Activated CD8-positive, alpha-beta T cell treated with anti-CD3 and anti-CD28 coated beads for 36 hours (primary cell): ENCODE measurements at regions not wholly inside any gene's neighbourhood (a gene's known extent, or its start where the extent isn't known, plus 50 kb on each side); places are given as distances from the start of the nearest gene placed in this dataset.
"Not testable (repeated sequence)": the region's sequence is repeated elsewhere in the genome, so short reads cannot be mapped to it uniquely, and the experiment has no call there.

Experiments
- ATAC-seq: fragments of 200-7000 bp; cut with Tn5 transposase; one replicate; pipeline ENCODE4 v1.10.0; 2021; ENCODE audit warnings: mild to moderate bottlenecking, moderate library complexity
- CTCF ChIA-PET: fragments of 350-600 bp; sonication (Branson Sonifier 250); formaldehyde crosslinking; loops from one replicate; lab custom pipeline; 2021; ENCODE audit warnings: antibody characterized with exemption; lab: Charles Lee
- POLR2A ChIA-PET: fragments of 350-600 bp; sonication (Branson Sonifier 250); formaldehyde crosslinking; loops from one replicate; lab custom pipeline; 2021; ENCODE audit warnings: antibody characterized with exemption; lab: Charles Lee
- DNase-seq: peaks from one replicate; pipeline ENCODE4 v3.0.0-alpha.2; 2020
- H3K27ac Mint-ChIP-seq: one replicate; pipeline ENCODE4 v1.8.0; 2021; ENCODE audit warnings: mild to moderate bottlenecking, mixed read lengths
- H3K27me3 Mint-ChIP-seq: one replicate; pipeline ENCODE4 v1.8.0; 2021; ENCODE audit warnings: mixed read lengths
- H3K36me3 Mint-ChIP-seq: one replicate; pipeline ENCODE4 v1.8.0; 2021; ENCODE audit warnings: low read depth, mixed read lengths
- H3K4me1 Mint-ChIP-seq: one replicate; pipeline ENCODE4 v1.8.0; 2021; ENCODE audit warnings: low read depth, mixed read lengths
- H3K4me3 Mint-ChIP-seq: one replicate; pipeline ENCODE4 v1.8.0; 2021; ENCODE audit warnings: mild to moderate bottlenecking, moderate library complexity, mixed read lengths
- H3K9me3 Mint-ChIP-seq: one replicate; pipeline ENCODE4 v1.8.0; 2021; ENCODE audit warnings: mixed read lengths
- intact Hi-C: fragments of 100-400 bp; cut with micrococcal nuclease; formaldehyde crosslinking; loops from one replicate; pipeline ENCODE4 v1.10.0; 2022
- TF ChIP-seq, protein P1 (sequence below): fragments of 200-600 bp; IDR thresholded peaks from one replicate; pipeline ENCODE4 v1.8.0; 2022; ENCODE audit warnings: antibody characterized with exemption, mild to moderate bottlenecking

DNA sequence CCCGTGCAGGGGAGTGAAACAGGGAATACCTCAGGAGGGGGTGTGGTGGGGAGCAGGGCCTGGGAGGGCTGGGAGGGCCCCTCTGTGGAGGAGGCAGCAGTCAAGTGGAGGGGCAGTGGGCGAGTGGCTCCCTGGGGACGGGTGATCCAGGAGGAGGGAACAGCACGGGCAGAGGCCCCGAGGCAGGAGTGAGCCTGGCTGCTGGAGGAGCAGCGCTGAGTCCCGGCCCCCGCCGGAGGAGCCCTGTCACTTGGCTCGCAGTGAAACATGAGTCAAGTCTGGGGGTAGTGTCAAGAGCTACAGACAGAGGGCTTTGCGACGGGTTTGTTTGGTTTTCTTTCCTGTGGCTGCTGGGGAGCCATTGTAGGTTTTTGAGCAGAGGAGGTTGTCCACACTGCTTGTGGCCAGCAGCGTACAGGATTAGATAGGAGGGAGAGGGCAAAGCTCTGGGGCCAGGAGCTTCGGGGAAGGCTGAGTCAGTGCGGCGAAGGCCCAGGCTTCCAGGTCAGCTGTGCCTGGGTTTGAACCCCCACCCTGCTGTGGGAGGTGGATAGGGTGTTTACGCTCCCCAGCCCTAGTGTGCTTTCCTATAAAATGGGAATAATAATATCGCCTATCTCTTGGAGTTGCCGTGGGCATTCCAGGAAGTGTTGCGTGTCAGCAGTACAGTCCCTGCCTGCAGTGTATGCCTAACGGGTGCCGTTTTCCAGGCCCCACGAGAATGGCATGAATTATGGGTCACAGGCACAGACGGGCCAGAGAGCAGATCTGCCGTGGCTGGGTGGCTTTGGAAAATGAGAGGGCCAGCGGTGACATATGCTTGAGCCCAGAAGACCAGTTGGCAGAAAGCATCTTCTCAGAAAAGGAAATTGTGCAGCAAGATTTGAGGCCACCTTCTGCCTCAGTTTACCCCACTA is 115.9 kb upstream of the CIBAR2 start:
- Mint-ChIP-seq H3K4me3 (no peak overlapping the region), H3K27ac (no peak overlapping the region), H3K4me1 (no peaks in the 10 kb centered on the region), H3K27me3 (no peaks in the 10 kb centered on the region), H3K36me3 (no peaks in the 10 kb centered on the region), H3K9me3 (no peaks in the 10 kb centered on the region)
- TF ChIP-seq, protein P1, sequence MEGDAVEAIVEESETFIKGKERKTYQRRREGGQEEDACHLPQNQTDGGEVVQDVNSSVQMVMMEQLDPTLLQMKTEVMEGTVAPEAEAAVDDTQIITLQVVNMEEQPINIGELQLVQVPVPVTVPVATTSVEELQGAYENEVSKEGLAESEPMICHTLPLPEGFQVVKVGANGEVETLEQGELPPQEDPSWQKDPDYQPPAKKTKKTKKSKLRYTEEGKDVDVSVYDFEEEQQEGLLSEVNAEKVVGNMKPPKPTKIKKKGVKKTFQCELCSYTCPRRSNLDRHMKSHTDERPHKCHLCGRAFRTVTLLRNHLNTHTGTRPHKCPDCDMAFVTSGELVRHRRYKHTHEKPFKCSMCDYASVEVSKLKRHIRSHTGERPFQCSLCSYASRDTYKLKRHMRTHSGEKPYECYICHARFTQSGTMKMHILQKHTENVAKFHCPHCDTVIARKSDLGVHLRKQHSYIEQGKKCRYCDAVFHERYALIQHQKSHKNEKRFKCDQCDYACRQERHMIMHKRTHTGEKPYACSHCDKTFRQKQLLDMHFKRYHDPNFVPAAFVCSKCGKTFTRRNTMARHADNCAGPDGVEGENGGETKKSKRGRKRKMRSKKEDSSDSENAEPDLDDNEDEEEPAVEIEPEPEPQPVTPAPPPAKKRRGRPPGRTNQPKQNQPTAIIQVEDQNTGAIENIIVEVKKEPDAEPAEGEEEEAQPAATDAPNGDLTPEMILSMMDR = no peak
- POLR2A ChIA-PET = no interaction called here
- ATAC-seq (no peak), DNase-seq (no peak)
- intact Hi-C loops = no loop called here
- CTCF ChIA-PET = interaction anchor here (2.1 kb wide), 1 partner anchor 17 kb away, joined by 6 read pairs; no protein-coding TSS in a partner anchor

DNA sequence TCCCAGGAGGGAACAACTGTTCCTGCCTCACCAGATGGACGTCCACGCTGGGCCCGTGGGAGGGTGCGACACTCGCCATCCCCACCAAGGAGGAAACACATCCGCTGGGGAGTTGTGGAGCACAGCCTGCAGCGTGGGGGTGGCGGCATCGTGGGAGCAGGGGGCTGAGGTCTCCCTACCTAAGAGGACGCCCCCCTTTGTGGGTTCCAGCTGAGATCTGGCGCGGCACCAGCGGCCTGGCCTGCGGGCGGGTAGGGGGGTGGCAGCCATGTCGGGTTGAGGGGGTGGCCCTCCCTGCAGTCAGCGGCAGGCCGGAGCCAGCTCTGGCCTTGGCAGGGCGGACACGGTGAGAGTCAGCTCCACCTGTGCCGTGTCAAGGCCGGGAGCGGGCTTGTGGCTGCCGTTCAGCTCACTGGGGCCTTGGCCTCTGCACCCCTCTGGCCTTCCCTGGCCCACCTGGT is 116.7 kb upstream of the CIBAR2 start:
- intact Hi-C loops = no loop called here
- ChIA-PET POLR2A (no interaction called here), CTCF (interaction anchor here (2.1 kb wide), 1 partner anchor 16 kb away, joined by 6 read pairs; no protein-coding TSS in a partner anchor)
- no peaks in the 10 kb centered on the region for H3K27me3 Mint-ChIP-seq
- TF ChIP-seq, protein P1 = no peak
- no peak for ATAC-seq
- no peak overlapping the region for H3K4me3 Mint-ChIP-seq
- no peaks in the 10 kb centered on the region for H3K36me3 Mint-ChIP-seq
- no peaks in the 10 kb centered on the region for H3K9me3 Mint-ChIP-seq
- DNase-seq = no peak
- no peaks in the 10 kb centered on the region for H3K4me1 Mint-ChIP-seq
- H3K27ac Mint-ChIP-seq = no peak overlapping the region

DNA sequence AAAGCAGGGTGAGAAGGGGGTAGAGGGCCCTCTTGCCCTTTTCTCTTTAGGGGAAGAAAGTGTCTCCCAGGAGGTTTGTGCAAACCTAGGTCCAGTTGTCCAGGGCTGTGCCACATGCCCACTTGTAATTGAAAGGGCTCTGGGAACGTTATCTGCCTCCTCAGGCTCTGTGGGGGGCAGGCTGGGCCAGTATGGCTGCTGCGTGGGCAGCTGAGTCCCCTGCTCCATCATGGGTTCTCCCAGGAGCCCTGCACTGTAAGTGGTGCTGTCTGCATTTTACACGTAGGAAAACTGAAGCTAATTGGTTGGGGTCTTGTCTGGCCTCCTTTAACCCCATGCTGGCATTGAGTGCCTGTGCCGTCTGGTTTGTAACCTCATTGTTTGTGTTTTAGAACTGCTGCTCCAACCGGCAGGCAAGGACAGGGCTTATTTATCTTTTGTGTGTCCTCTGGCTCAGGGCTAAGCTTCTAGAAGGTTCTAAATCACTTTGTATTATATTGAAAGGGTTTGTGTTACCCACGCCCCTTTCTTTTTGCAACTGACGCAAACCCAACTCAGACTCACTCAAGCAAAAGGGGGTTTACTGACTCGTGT is 117.7 kb upstream of the CIBAR2 start:
- TF ChIP-seq, protein P1 = no peak
- POLR2A ChIA-PET = no interaction called here
- DNase-seq = no peak
- CTCF ChIA-PET = interaction anchor here (2.1 kb wide), 1 partner anchor 15 kb away, joined by 6 read pairs; no protein-coding TSS in a partner anchor
- Mint-ChIP-seq H3K4me3 (no peak overlapping the region), H3K27me3 (no peaks in the 10 kb centered on the region), H3K4me1 (no peaks in the 10 kb centered on the region), H3K27ac (no peak overlapping the region), H3K9me3 (no peaks in the 10 kb centered on the region), H3K36me3 (no peaks in the 10 kb centered on the region)
- intact Hi-C loops = no loop called here
- ATAC-seq = no peak

DNA sequence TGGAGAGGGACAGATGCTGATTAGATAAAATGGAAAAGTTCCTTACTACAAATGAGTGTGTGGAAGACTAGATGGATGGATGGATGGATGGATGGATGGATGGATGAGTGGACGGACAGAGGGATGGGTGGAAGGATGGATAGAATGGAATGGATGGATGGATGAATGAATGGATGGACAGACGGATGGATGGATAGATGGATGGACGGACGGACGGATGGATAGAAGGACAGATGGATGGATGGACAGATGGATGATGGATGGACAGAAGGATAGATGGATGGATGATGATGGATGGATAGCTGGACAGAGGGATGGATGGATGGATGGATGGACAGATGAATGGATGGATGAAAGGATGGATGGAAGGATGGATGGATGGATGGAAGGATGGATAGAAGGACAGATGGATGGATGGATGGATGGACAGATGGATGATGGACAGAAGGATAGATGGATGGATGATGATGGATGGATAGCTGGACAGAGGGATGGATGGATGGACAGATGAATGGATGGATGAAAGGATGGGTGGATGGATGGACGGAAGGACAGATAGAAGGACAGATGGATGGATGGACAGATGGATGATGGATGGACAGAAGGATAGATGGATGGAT is 118.6 kb upstream of the CIBAR2 start:
- H3K9me3 Mint-ChIP-seq, H3K27ac Mint-ChIP-seq, ATAC-seq, POLR2A ChIA-PET, H3K4me3 Mint-ChIP-seq, H3K27me3 Mint-ChIP-seq, H3K36me3 Mint-ChIP-seq, H3K4me1 Mint-ChIP-seq, CTCF ChIA-PET, DNase-seq, intact Hi-C loops: not testable (repeated sequence)

DNA sequence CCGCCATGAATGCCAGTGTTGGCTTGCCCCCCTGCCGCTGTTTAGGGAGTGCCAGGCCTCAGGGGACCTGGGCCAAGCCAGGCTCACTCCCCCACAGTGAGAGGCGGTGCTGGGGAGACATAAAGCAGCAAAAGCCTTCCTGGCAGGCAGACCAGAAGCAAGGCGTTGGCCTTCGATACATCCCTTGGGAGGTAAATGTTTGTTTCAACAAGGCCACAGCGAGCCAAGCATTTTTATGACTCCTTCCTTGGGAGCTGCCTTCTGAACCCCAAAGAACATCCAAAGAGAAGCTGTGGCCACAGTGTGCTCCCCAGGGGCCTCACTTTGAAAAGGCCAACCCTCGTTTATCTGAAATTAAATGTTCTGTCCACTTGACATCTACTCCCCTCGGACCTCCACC is 119.7 kb upstream of the CIBAR2 start:
- ATAC-seq (no peak), DNase-seq (no peak)
- TF ChIP-seq, protein P1 = no peak
- Mint-ChIP-seq H3K27ac (no peak overlapping the region), H3K27me3 (peaks cover 7% of the 10 kb centered on the region), H3K4me1 (peaks cover 4% of the 10 kb centered on the region), H3K9me3 (no peaks in the 10 kb centered on the region), H3K36me3 (no peaks in the 10 kb centered on the region), H3K4me3 (no peak overlapping the region)
- CTCF ChIA-PET = no interaction called here
- intact Hi-C loops = no loop called here
- POLR2A ChIA-PET = no interaction called here
